Neural cell (in vitro differentiated cells): ENCODE measurements at regions not wholly inside any gene's neighbourhood (a gene's known extent, or its start where the extent isn't known, plus 50 kb on each side); places are given as distances from the start of the nearest gene placed in this dataset.

Experiments
- EP300 ChIP-seq: fragments of 450-650 bp; conservative IDR thresholded peaks from 2 replicates; pipeline ENCODE4 v1.6.1; 2014; ENCODE audit warnings: antibody characterized with exemption, mild to moderate bottlenecking, moderate library complexity; ENCODE audit not compliant: poor library complexity, severe bottlenecking
- RAD21 ChIP-seq: fragments of 450-650 bp; conservative IDR thresholded peaks from 2 replicates; pipeline ENCODE4 v1.6.1; 2014; ENCODE audit warnings: antibody characterized with exemption, mild to moderate bottlenecking, moderate library complexity
- SMC3 ChIP-seq: fragments of 450-650 bp; conservative IDR thresholded peaks from 2 replicates; pipeline ENCODE4 v1.6.1; 2014; ENCODE audit warnings: antibody characterized with exemption, mild to moderate bottlenecking, moderate library complexity; ENCODE audit not compliant: poor library complexity
- TAF1 ChIP-seq: IDR thresholded peaks from 2 replicates; pipeline ENCODE4 v1.6.1; 2012; ENCODE audit warnings: low read depth
- TF ChIP-seq, protein P1 (sequence below): fragments of 450-650 bp; IDR thresholded peaks from 2 replicates; pipeline ENCODE4 v1.5.1; 2014; ENCODE audit warnings: antibody characterized with exemption, mild to moderate bottlenecking, moderate library complexity; ENCODE audit not compliant: poor library complexity, severe bottlenecking
- TF ChIP-seq, protein P2 (sequence below): IDR thresholded peaks from 2 replicates; pipeline ENCODE4 v1.6.1; 2012; ENCODE audit warnings: borderline replicate concordance

DNA sequence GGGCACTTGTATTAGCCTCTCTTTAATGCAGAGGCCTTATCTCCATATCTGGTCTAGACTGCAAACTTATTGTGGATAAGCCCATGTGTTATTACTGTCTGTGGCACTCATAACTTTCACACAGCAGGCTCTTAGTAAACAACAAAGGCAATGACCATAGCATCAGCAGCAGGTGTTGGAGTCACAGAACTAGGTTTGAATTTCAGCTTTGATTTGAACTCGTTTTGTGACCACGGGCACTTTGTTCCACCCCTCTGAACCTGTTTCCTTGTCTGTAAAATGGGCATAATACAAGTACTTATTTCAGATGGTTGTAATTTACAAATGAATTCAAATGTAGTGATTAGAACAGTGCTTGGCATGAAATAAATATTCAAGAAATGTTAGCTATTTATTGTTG, 121.8 kb upstream of the C1GALT1C1 start:
- TF ChIP-seq EP300 = no peak
- TF ChIP-seq, protein P1, sequence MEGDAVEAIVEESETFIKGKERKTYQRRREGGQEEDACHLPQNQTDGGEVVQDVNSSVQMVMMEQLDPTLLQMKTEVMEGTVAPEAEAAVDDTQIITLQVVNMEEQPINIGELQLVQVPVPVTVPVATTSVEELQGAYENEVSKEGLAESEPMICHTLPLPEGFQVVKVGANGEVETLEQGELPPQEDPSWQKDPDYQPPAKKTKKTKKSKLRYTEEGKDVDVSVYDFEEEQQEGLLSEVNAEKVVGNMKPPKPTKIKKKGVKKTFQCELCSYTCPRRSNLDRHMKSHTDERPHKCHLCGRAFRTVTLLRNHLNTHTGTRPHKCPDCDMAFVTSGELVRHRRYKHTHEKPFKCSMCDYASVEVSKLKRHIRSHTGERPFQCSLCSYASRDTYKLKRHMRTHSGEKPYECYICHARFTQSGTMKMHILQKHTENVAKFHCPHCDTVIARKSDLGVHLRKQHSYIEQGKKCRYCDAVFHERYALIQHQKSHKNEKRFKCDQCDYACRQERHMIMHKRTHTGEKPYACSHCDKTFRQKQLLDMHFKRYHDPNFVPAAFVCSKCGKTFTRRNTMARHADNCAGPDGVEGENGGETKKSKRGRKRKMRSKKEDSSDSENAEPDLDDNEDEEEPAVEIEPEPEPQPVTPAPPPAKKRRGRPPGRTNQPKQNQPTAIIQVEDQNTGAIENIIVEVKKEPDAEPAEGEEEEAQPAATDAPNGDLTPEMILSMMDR = no peak
- TF ChIP-seq, protein P2, sequence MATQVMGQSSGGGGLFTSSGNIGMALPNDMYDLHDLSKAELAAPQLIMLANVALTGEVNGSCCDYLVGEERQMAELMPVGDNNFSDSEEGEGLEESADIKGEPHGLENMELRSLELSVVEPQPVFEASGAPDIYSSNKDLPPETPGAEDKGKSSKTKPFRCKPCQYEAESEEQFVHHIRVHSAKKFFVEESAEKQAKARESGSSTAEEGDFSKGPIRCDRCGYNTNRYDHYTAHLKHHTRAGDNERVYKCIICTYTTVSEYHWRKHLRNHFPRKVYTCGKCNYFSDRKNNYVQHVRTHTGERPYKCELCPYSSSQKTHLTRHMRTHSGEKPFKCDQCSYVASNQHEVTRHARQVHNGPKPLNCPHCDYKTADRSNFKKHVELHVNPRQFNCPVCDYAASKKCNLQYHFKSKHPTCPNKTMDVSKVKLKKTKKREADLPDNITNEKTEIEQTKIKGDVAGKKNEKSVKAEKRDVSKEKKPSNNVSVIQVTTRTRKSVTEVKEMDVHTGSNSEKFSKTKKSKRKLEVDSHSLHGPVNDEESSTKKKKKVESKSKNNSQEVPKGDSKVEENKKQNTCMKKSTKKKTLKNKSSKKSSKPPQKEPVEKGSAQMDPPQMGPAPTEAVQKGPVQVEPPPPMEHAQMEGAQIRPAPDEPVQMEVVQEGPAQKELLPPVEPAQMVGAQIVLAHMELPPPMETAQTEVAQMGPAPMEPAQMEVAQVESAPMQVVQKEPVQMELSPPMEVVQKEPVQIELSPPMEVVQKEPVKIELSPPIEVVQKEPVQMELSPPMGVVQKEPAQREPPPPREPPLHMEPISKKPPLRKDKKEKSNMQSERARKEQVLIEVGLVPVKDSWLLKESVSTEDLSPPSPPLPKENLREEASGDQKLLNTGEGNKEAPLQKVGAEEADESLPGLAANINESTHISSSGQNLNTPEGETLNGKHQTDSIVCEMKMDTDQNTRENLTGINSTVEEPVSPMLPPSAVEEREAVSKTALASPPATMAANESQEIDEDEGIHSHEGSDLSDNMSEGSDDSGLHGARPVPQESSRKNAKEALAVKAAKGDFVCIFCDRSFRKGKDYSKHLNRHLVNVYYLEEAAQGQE = no peak
- TF ChIP-seq SMC3 = no peak
- no peak for TF ChIP-seq RAD21
- TF ChIP-seq TAF1 = no peak
